GM20000 (cell line): ENCODE measurements at regions not wholly inside any gene's neighbourhood (a gene's known extent, or its start where the extent isn't known, plus 50 kb on each side); places are given as distances from the start of the nearest gene placed in this dataset.

ENCODE experiments used
- DNase-seq: peaks from one replicate; pipeline ENCODE4 v3.0.0; 2012; ENCODE audit warnings: low spot score
- TF ChIP-seq, protein P1 (sequence below): IDR thresholded peaks from 2 replicates; pipeline ENCODE4 v1.5.1; 2012; ENCODE audit warnings: mild to moderate bottlenecking, control low read depth; ENCODE audit errors: extremely low read depth, missing control alignments

DNA sequence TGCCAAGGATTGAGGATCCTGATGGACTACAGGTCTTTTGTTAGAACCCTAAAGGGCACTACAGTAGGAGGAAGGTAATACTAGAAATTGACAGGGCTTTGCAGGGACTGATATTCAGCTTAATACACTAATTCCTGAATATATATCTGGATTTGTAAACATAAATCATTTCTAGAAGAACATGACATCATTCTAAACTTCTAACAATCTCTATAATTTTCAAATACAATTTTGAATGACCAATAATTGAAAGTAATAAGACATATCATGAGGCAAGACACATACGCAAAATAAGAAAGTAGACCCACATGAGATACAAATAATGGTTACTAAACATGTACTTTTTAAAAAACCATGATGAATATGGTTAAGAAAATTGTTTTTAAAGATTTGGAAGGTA lies 52.4 kb upstream of the LRRC8B start:
- DNase-seq = no peak
- TF ChIP-seq, protein P1, sequence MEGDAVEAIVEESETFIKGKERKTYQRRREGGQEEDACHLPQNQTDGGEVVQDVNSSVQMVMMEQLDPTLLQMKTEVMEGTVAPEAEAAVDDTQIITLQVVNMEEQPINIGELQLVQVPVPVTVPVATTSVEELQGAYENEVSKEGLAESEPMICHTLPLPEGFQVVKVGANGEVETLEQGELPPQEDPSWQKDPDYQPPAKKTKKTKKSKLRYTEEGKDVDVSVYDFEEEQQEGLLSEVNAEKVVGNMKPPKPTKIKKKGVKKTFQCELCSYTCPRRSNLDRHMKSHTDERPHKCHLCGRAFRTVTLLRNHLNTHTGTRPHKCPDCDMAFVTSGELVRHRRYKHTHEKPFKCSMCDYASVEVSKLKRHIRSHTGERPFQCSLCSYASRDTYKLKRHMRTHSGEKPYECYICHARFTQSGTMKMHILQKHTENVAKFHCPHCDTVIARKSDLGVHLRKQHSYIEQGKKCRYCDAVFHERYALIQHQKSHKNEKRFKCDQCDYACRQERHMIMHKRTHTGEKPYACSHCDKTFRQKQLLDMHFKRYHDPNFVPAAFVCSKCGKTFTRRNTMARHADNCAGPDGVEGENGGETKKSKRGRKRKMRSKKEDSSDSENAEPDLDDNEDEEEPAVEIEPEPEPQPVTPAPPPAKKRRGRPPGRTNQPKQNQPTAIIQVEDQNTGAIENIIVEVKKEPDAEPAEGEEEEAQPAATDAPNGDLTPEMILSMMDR = no peak

DNA sequence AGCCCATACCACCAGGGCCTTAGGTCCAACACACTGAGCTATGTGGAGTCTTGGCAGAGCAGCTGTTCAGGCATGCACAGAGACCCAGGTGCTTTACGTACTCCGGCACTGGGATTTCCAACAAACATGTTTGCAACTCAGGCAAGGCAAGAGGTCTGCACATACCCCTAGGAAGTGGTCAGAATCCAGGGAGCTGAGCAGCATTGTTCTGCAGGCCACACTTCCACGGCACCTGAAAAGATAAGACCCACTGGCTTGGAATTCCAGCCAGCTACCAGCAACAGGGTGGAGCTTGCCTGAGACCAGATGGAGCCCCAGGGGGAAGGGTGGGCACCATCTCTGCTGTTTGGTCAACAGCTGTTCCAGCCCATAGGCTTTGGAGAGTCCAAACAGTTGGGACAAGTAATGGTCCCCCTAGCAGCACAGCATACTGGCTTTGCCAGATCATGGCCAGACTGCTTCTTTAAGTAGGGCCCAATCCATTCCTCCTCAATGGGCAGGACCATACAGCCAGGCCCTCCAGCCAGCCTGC lies 51.7 kb upstream of the LRRC8B start:
- DNase-seq = no peak
- TF ChIP-seq, protein P1 = no peak
